ENCODE measurements at regions not wholly inside any gene's neighbourhood (a gene's known extent, or its start where the extent isn't known, plus 50 kb on each side); places are given as distances from the start of the nearest gene placed in this dataset.

GRCh38 chrX:138082251-138082650, 516.3 kb downstream of the ZIC3 start:
- TF ChIP-seq CTCF (IDR thresholded peaks at IDR 0.05; ENCODE audit: low read depth, low read length) (no peak), EZH2phosphoT487 (IDR thresholded peaks at IDR 0.05; ENCODE audit: low read depth) (no peak)
